ENCODE measurements at regions not wholly inside any gene's neighbourhood (a gene's known extent, or its start where the extent isn't known, plus 50 kb on each side); places are given as distances from the start of the nearest gene placed in this dataset.

DNA sequence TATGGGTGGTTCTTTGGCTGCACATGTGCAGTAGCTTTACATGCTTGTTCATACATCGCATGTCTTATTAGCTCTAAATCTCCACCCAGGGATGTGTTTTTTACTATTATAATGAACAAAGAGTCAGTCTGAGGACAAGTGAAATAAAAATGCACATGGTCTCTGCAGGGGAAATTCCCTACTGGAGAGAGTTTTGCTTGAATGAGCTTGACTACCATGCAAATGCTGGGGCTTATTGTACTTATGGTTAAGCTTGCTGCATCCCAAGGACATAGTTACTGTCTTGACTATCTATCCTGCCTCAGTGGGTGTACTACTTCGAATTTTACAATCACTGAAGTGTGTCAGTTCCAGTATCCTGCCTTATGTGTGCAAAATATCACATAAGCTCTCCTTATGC, 362.7 kb downstream of the TDRD15 start:
- no peak for DNase-seq (ENCODE audit: low read depth in 2 of 2, low spot score in 1 of 2)

GRCh38 chr2:21489080-21489479, 365.3 kb downstream of the TDRD15 start:
- no peak for DNase-seq (ENCODE audit: low read depth in 2 of 2, low spot score in 1 of 2)

GRCh38 chr2:21498016-21498415, 374.2 kb downstream of the TDRD15 start:
- DNase-seq (ENCODE audit: low read depth in 2 of 2, low spot score in 1 of 2) = no peak

DNA sequence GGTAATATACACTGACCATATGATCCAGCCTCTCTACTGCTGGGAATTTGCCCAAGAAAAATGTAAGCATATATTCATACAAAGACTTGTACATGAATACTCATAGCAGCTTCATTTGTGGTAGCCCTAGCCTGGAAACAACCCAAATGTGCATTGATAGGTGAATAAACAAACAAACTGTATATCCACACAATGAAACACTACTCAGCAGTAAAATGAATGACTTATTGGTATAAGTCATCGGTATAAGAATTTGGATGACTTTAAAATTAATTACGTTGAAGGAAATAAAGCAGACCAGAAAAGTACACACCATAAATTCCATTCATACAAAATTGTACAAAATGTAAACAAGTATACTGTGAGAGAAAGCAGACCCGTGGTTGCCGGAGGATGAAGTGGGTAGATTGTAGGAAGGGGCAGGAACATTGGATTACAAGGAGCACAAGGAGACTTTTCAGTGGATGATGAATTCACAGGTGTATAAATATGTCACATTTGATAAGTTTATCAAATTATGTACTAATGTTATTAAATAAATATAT, 376.7 kb downstream of the TDRD15 start:
- DNase-seq (ENCODE audit: low read depth in 2 of 2, low spot score in 1 of 2) = no peak

GRCh38 chr2:21501376-21502027, 377.7 kb downstream of the TDRD15 start:
- DNase-seq (ENCODE audit: low read depth in 2 of 2, low spot score in 1 of 2) = no peak

- no peak for DNase-seq (ENCODE audit: low read depth in 2 of 2, low spot score in 1 of 2)
Measured at GRCh38 chr2:21515903-21516302, 392.1 kb downstream of the TDRD15 start.

DNA sequence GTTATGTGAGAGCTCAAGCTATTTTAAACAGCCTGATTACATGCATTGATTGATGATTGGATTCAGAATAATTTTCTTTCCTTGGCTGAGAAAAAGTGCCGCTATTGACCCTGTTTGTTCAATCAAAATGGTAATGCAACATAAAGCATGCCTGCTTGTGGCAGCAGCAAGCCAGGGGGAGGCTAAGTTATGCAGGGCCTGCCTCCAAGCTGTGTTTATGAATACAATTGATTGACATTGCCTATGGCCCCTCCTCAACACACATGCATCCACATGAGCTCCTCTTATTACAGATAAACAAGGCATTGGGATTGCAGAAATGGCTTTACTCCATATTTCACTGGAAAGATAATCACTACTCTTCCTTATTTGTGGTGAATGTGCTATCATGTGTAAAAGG, 395.6 kb downstream of the TDRD15 start:
- DNase-seq (ENCODE audit: low read depth in 2 of 2, low spot score in 1 of 2) = no peak

DNA sequence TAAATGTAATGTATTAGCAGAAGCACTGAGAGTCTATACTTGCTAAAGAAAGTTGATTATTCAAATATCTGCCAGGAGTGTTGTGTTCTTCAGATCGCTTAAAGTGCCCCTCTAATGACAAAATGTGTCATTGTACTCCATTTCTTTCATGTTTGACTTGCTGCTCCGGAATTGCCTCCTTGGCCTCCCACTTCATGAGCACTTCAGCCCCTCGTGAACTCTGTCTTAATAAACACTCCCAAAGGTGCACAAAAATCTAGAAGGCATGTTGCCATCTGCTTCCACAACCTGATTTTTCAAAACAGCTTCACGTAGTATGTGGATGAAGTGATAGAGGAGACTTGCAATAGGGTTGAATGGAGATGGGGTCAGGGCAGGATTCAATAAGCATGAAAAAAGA, 396.1 kb downstream of the TDRD15 start:
- no peak for DNase-seq (ENCODE audit: low read depth in 2 of 2, low spot score in 1 of 2)

DNA sequence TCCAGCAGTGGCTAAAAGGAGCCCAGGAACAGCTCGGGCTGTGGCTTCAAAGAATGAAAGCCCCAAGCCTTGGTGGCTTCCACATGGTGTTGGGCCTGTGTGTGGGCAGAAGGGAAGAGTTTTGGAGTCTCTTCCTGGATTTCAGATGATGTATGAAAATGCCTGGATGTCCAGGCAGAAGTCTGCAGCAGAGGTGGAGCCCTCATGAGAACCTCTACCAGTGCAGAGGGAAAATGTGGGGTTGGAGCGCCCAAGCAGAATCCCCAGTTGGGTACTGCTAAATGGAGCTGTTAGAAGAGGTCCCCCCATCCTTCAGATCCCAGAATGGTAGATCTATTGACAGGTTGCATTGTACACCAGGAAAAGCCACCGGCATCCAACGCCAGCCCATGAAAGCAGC, 412.1 kb downstream of the TDRD15 start:
- DNase-seq (ENCODE audit: low read depth in 2 of 2, low spot score in 1 of 2) = no peak

DNA sequence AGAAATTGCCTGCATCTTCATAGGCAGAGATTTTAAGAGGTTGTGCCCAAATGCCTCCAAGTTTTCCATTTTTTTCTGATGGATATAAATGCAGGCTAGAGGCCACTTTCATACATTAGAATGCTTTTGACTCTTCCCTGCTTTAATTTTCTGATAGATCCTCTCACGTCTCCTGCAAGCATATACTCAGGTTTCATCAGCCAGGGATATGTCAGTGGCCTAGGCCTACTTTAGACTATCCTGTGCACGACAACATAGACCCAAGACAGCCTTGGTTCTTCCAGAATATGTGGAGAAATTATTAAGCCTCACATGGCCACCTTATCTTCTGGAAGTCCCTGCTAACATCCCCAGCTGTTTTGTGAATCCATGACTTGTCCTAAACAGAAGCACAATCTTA, 415.9 kb downstream of the TDRD15 start:
- no peak for DNase-seq (ENCODE audit: low read depth in 2 of 2, low spot score in 1 of 2)

DNA sequence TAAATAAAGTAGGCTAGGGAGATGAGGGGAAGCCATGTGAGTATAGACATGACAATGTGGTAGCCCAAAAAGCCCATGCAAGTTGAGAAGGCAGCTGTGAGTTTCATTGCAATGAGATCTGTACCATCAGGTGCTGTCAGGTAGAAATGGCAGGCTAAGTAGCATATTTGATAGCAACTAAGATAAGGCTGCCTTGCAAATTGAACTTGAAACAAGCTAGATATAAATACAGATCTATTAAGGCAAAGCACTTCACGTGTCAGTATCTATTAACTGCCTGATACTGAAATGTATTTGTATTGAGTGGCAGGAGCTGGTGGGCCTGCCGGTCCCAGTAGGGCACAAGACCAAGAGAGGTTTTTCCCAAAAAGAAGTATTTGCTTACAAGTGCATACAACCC, 419.9 kb downstream of the TDRD15 start:
- no peak for DNase-seq (ENCODE audit: low read depth in 2 of 2, low spot score in 1 of 2)

DNA sequence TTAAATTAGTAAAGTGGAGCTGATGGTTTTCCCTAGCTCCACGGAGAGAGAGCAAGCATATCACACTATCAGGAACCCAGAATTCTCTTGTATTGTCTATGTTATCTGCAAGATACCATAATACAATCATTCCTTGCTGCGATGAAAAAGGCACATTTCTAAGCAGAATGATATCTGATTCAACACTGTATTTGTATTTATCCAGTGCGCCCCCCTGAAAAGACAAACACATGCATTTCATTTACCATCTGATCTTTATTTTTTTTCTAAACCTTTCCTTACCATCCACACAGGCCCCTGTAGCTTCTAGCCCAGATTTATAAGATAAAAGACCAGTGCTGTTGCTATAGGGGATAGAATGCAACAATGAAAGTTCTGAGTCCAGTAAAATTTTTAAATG, 420.6 kb downstream of the TDRD15 start:
- DNase-seq (ENCODE audit: low read depth in 2 of 2, low spot score in 1 of 2) = no peak

DNA sequence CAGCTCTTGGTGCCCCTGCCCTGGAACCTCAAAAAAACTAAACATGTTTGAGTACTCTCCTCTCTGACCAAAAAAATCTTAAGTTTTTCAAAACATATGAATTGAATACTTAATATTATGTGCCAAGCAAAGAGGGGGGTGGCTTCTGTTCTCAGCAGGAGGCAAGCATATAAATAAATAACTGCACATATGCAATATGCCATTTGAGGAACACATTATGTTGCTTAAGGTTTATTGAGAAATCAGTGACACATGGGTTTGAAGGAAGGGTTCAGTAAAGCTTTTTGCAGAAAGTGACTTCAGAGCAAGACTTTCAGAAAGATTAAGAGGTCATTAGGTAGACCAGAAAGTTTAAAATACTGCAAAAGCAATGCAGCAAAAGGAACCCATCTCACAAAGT, 429.2 kb downstream of the TDRD15 start:
- DNase-seq (ENCODE audit: low read depth in 2 of 2, low spot score in 1 of 2) = no peak

- DNase-seq (ENCODE audit: low read depth in 2 of 2, low spot score in 1 of 2) = no peak
Measured at GRCh38 chr2:21559351-21559750, 435.6 kb downstream of the TDRD15 start.

GRCh38 chr2:21561965-21562364, 438.2 kb downstream of the TDRD15 start:
- no peak for DNase-seq (ENCODE audit: low read depth in 2 of 2, low spot score in 1 of 2)

GRCh38 chr2:21567395-21567794, 443.6 kb downstream of the TDRD15 start:
- no peak for DNase-seq (ENCODE audit: low read depth in 2 of 2, low spot score in 1 of 2)

DNA sequence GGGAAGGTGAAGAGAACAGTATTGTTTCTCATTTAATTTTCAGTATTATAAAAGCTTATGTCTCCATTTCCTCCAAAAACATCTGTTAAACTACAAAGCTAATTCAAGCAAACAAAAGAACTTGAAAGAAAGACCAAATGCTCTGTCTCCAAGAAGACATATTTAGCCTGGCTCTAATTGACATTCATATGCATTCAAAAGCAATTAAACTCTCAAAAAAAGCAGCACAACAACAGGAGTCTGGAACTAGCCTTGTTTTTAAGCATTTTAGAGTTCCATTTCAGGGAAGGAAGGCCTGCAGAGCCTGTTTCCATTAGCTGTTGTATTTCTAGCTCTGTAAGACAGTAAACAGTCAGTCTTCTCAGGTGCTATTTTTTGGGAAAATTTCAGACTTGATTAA, 447.9 kb downstream of the TDRD15 start:
- DNase-seq (ENCODE audit: low read depth in 2 of 2, low spot score in 1 of 2) = no peak

- DNase-seq (ENCODE audit: low read depth in 2 of 2, low spot score in 1 of 2) = no peak
Measured at GRCh38 chr2:21580391-21580790, 456.6 kb downstream of the TDRD15 start.

GRCh38 chr2:21585881-21586280, 462.1 kb downstream of the TDRD15 start:
- no peak for DNase-seq (ENCODE audit: low read depth in 2 of 2, low spot score in 1 of 2)

GRCh38 chr2:21590026-21590690, 466.4 kb downstream of the TDRD15 start:
- DNase-seq (ENCODE audit: low read depth in 2 of 2, low spot score in 1 of 2) = no peak

DNA sequence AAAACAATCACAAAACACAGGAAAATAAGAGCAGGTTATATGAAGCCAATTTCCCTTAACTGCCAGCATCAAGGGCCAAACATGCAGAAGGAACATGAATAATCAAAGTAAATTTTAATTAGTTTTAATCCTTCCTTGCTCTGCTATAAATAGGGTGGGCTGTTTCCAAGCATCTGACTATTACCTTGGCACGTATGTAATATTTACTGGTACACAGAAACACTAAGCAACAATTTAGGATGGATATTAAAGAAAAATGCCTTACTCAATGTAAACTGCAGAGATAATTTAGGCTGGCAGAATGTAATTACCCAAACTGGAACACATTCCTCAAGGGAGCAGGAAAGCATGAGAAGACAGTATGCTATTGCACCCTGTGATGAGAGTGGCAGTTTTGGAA, 468.2 kb downstream of the TDRD15 start:
- DNase-seq (ENCODE audit: low read depth in 2 of 2, low spot score in 1 of 2) = no peak

- DNase-seq (ENCODE audit: low read depth in 2 of 2, low spot score in 1 of 2) = no peak
Measured at GRCh38 chr2:21599417-21599816, 475.6 kb downstream of the TDRD15 start.

DNA sequence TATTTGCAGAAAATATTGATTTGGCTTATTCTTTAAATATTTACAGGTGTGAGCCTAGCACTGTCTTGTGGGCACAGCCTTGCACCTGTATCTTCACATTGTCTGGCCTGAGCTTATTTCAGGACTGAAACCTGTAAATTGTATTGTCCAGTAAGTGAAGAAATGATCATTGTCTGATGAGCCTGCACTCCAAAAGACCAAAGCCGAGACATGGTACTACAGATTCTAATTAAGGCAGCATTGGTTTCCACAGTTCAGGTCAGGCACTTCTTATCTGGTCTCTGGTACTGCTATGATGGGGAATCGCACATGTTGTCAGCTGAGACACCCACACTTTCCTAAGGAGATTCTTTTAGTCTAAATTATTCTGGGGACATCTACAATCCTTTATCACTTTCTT, 479.0 kb downstream of the TDRD15 start:
- DNase-seq (ENCODE audit: low read depth in 2 of 2, low spot score in 1 of 2) = no peak
